ENCODE measurements at regions not wholly inside any gene's neighbourhood (a gene's known extent, or its start where the extent isn't known, plus 50 kb on each side); places are given as distances from the start of the nearest gene placed in this dataset.

GRCh38 chr10:81027706-81028105, 490.0 kb downstream of the SH2D4B start:
- no peak for DNase-seq

GRCh38 chr10:81031774-81032173, 494.1 kb downstream of the SH2D4B start:
- no peak for DNase-seq

GRCh38 chr10:81034383-81034782, 496.7 kb downstream of the SH2D4B start:
- no peak for DNase-seq

GRCh38 chr10:81036257-81036656, 498.6 kb downstream of the SH2D4B start:
- DNase-seq = no peak

GRCh38 chr10:81040031-81040430, 502.3 kb downstream of the SH2D4B start:
- DNase-seq = no peak

- DNase-seq = no peak
Measured at GRCh38 chr10:81040940-81041339, 503.2 kb downstream of the SH2D4B start.

GRCh38 chr10:81042647-81043046, 504.9 kb downstream of the SH2D4B start:
- DNase-seq = no peak

GRCh38 chr10:81065474-81065873, 527.8 kb downstream of the SH2D4B start:
- no peak for DNase-seq

- no peak for DNase-seq
Measured at GRCh38 chr10:81068460-81068859, 530.8 kb downstream of the SH2D4B start.

GRCh38 chr10:81071087-81071796, 533.5 kb downstream of the SH2D4B start:
- DNase-seq = no peak

- no peak for DNase-seq
Measured at GRCh38 chr10:81073155-81073554, 535.5 kb downstream of the SH2D4B start.

- no peak for DNase-seq
Measured at GRCh38 chr10:81081887-81082620, 544.4 kb downstream of the SH2D4B start.

GRCh38 chr10:81082621-81083376, 545.1 kb downstream of the SH2D4B start:
- DNase-seq = no peak

GRCh38 chr10:81093056-81093455, 555.4 kb downstream of the SH2D4B start:
- DNase-seq = no peak

GRCh38 chr10:81095238-81095637, 557.5 kb downstream of the SH2D4B start:
- DNase-seq = no peak

- DNase-seq = no peak
Measured at GRCh38 chr10:81096558-81096957, 558.9 kb downstream of the SH2D4B start.

- no peak for DNase-seq
Measured at GRCh38 chr10:81101062-81101461, 563.4 kb downstream of the SH2D4B start.

- DNase-seq = no peak
Measured at GRCh38 chr10:81104494-81104893, 566.8 kb downstream of the SH2D4B start.

GRCh38 chr10:81108516-81109199, 571.0 kb downstream of the SH2D4B start:
- no peak for DNase-seq

GRCh38 chr10:81109200-81109752, 571.6 kb downstream of the SH2D4B start:
- no peak for DNase-seq

- no peak for DNase-seq
Measured at GRCh38 chr10:81116201-81116600, 578.5 kb downstream of the SH2D4B start.

- DNase-seq = no peak
Measured at GRCh38 chr10:81116990-81117389, 579.3 kb downstream of the SH2D4B start.

GRCh38 chr10:81127931-81128330, 590.2 kb downstream of the SH2D4B start:
- DNase-seq = no peak
